ENCODE measurements at regions not wholly inside any gene's neighbourhood (a gene's known extent, or its start where the extent isn't known, plus 50 kb on each side); places are given as distances from the start of the nearest gene placed in this dataset.
"Not testable (repeated sequence)": the region's sequence is repeated elsewhere in the genome, so short reads cannot be mapped to it uniquely, and the experiment has no call there.

GRCh38 chr12:67045650-67046049 is 223.5 kb upstream of the CAND1 start:
- Histone ChIP-seq H3K79me2 (ENCODE audit: insufficient read depth, low read length) (no peaks in the 10 kb centered on the region), H3K9ac (ENCODE audit: low read depth, low read length, poor library complexity, severe bottlenecking) (no peak overlapping the region), H3K4me1 (ENCODE audit: insufficient read depth, low read length, poor library complexity, severe bottlenecking) (no peaks in the 10 kb centered on the region), H3K4me2 (ENCODE audit: low read depth, low read length, poor library complexity, severe bottlenecking) (no peak overlapping the region), H3K9me2 (replicated peaks; ENCODE audit: low read depth, low read length) (no peaks in the 10 kb centered on the region), H3K36me3 (ENCODE audit: insufficient read depth, low read length) (no peaks in the 10 kb centered on the region), H3K9me3 (ENCODE audit: insufficient read depth, low read depth, low read length) (no peaks in the 10 kb centered on the region), H3F3A (ENCODE audit: low read depth) (no peaks in the 10 kb centered on the region), H3K27me3 (ENCODE audit: insufficient read depth, low read length, poor library complexity, severe bottlenecking) (no peaks in the 10 kb centered on the region), H3K4me3 (ENCODE audit: low read length, poor library complexity, severe bottlenecking) (no peak overlapping the region), H2AFZ (ENCODE audit: low read length) (no peak overlapping the region), H4K20me1 (ENCODE audit: insufficient read depth, low read length, poor library complexity, severe bottlenecking) (no peaks in the 10 kb centered on the region)
- TF ChIP-seq EZH2phosphoT487 (IDR thresholded peaks at IDR 0.05; ENCODE audit: borderline replicate concordance) = no peak

GRCh38 chr12:67046062-67046461 is 223.1 kb upstream of the CAND1 start:
- Histone ChIP-seq H3K9ac (ENCODE audit: low read depth, low read length, poor library complexity, severe bottlenecking) (no peak overlapping the region), H3F3A (ENCODE audit: low read depth) (no peaks in the 10 kb centered on the region), H3K4me2 (ENCODE audit: low read depth, low read length, poor library complexity, severe bottlenecking) (no peak overlapping the region), H4K20me1 (ENCODE audit: insufficient read depth, low read length, poor library complexity, severe bottlenecking) (no peaks in the 10 kb centered on the region), H3K79me2 (ENCODE audit: insufficient read depth, low read length) (no peaks in the 10 kb centered on the region), H3K36me3 (ENCODE audit: insufficient read depth, low read length) (no peaks in the 10 kb centered on the region), H3K4me3 (ENCODE audit: low read length, poor library complexity, severe bottlenecking) (no peak overlapping the region), H3K9me2 (replicated peaks; ENCODE audit: low read depth, low read length) (no peaks in the 10 kb centered on the region), H2AFZ (ENCODE audit: low read length) (no peak overlapping the region), H3K4me1 (ENCODE audit: insufficient read depth, low read length, poor library complexity, severe bottlenecking) (no peaks in the 10 kb centered on the region), H3K9me3 (ENCODE audit: insufficient read depth, low read depth, low read length) (no peaks in the 10 kb centered on the region), H3K27me3 (ENCODE audit: insufficient read depth, low read length, poor library complexity, severe bottlenecking) (no peaks in the 10 kb centered on the region)
- no peak for TF ChIP-seq EZH2phosphoT487 (IDR thresholded peaks at IDR 0.05; ENCODE audit: borderline replicate concordance)
- TF ChIP-seq CTCF (conservative IDR thresholded peaks at IDR 0.05; ENCODE audit: low read length) = no peak

- Histone ChIP-seq H3K9me3 (ENCODE audit: insufficient read depth, low read depth, low read length) (no peaks in the 10 kb centered on the region), H3K4me2 (ENCODE audit: low read depth, low read length, poor library complexity, severe bottlenecking) (no peak overlapping the region), H4K20me1 (ENCODE audit: insufficient read depth, low read length, poor library complexity, severe bottlenecking) (no peaks in the 10 kb centered on the region), H3K9me2 (replicated peaks; ENCODE audit: low read depth, low read length) (no peaks in the 10 kb centered on the region), H3K4me3 (ENCODE audit: low read length, poor library complexity, severe bottlenecking) (no peak overlapping the region), H2AFZ (ENCODE audit: low read length) (no peak overlapping the region), H3K36me3 (ENCODE audit: insufficient read depth, low read length) (no peaks in the 10 kb centered on the region), H3F3A (ENCODE audit: low read depth) (no peaks in the 10 kb centered on the region), H3K27me3 (ENCODE audit: insufficient read depth, low read length, poor library complexity, severe bottlenecking) (no peaks in the 10 kb centered on the region), H3K9ac (ENCODE audit: low read depth, low read length, poor library complexity, severe bottlenecking) (no peak overlapping the region), H3K79me2 (ENCODE audit: insufficient read depth, low read length) (no peaks in the 10 kb centered on the region), H3K4me1 (ENCODE audit: insufficient read depth, low read length, poor library complexity, severe bottlenecking) (no peaks in the 10 kb centered on the region)
- TF ChIP-seq EZH2phosphoT487 (IDR thresholded peaks at IDR 0.05; ENCODE audit: borderline replicate concordance) = no peak
- TF ChIP-seq CTCF (conservative IDR thresholded peaks at IDR 0.05; ENCODE audit: low read length) = no peak
Measured at GRCh38 chr12:67047634-67048033, 221.5 kb upstream of the CAND1 start.

GRCh38 chr12:67048371-67048770 is 220.8 kb upstream of the CAND1 start:
- H3K9me2 ChIP-seq (replicated peaks; ENCODE audit: low read depth, low read length) = no peaks in the 10 kb centered on the region
- H3K4me3 ChIP-seq (ENCODE audit: low read length, poor library complexity, severe bottlenecking) = no peak overlapping the region
- H3K4me2 ChIP-seq (ENCODE audit: low read depth, low read length, poor library complexity, severe bottlenecking) = no peak overlapping the region
- no peaks in the 10 kb centered on the region for H3F3A ChIP-seq (ENCODE audit: low read depth)
- no peak overlapping the region for H2AFZ ChIP-seq (ENCODE audit: low read length)
- H3K4me1 ChIP-seq (ENCODE audit: insufficient read depth, low read length, poor library complexity, severe bottlenecking) = no peaks in the 10 kb centered on the region
- no peaks in the 10 kb centered on the region for H3K9me3 ChIP-seq (ENCODE audit: insufficient read depth, low read depth, low read length)
- no peaks in the 10 kb centered on the region for H3K79me2 ChIP-seq (ENCODE audit: insufficient read depth, low read length)
- H3K36me3 ChIP-seq (ENCODE audit: insufficient read depth, low read length) = no peaks in the 10 kb centered on the region
- H3K27me3 ChIP-seq (ENCODE audit: insufficient read depth, low read length, poor library complexity, severe bottlenecking) = no peaks in the 10 kb centered on the region
- H4K20me1 ChIP-seq (ENCODE audit: insufficient read depth, low read length, poor library complexity, severe bottlenecking) = no peaks in the 10 kb centered on the region
- TF ChIP-seq CTCF (conservative IDR thresholded peaks at IDR 0.05; ENCODE audit: low read length) (no peak), EZH2phosphoT487 (IDR thresholded peaks at IDR 0.05; ENCODE audit: borderline replicate concordance) (no peak)
- no peak overlapping the region for H3K9ac ChIP-seq (ENCODE audit: low read depth, low read length, poor library complexity, severe bottlenecking)

GRCh38 chr12:67049199-67049598 is 220.0 kb upstream of the CAND1 start:
- H3K4me1 ChIP-seq (ENCODE audit: insufficient read depth, low read length, poor library complexity, severe bottlenecking); H3F3A ChIP-seq (ENCODE audit: low read depth); H3K36me3 ChIP-seq (ENCODE audit: insufficient read depth, low read length); H3K9me3 ChIP-seq (ENCODE audit: insufficient read depth, low read depth, low read length); H3K4me2 ChIP-seq (ENCODE audit: low read depth, low read length, poor library complexity, severe bottlenecking); H3K9me2 ChIP-seq (replicated peaks; ENCODE audit: low read depth, low read length); H3K9ac ChIP-seq (ENCODE audit: low read depth, low read length, poor library complexity, severe bottlenecking); H2AFZ ChIP-seq (ENCODE audit: low read length); H3K79me2 ChIP-seq (ENCODE audit: insufficient read depth, low read length); H3K27me3 ChIP-seq (ENCODE audit: insufficient read depth, low read length, poor library complexity, severe bottlenecking); H4K20me1 ChIP-seq (ENCODE audit: insufficient read depth, low read length, poor library complexity, severe bottlenecking); H3K4me3 ChIP-seq (ENCODE audit: low read length, poor library complexity, severe bottlenecking): not testable (repeated sequence)

Data from Loucy (cell line).